ENCODE measurements at regions not wholly inside any gene's neighbourhood (a gene's known extent, or its start where the extent isn't known, plus 50 kb on each side); places are given as distances from the start of the nearest gene placed in this dataset.
"Not testable (repeated sequence)": the region's sequence is repeated elsewhere in the genome, so short reads cannot be mapped to it uniquely, and the experiment has no call there.

- Mint-ChIP-seq H3K9me3 (peaks cover 6% of the 10 kb centered on the region), H3K27me3 (peaks cover 10% of the 10 kb centered on the region), H3K4me1 (no peaks in the 10 kb centered on the region), H3K27ac (no peak overlapping the region), H3K36me3 (ENCODE audit: low read depth) (no peaks in the 10 kb centered on the region), H3K4me3 (no peak overlapping the region)
- ChIA-PET POLR2A (no interaction called here), CTCF (no interaction called here)
- no peak for DNase-seq
Measured at GRCh38 chr1:178039891-178040290, 54.0 kb upstream of the RASAL2 start.

- H3K4me3 Mint-ChIP-seq; H3K9me3 Mint-ChIP-seq; CTCF ChIA-PET; H3K4me1 Mint-ChIP-seq; DNase-seq; H3K27me3 Mint-ChIP-seq; POLR2A ChIA-PET; H3K27ac Mint-ChIP-seq; H3K36me3 Mint-ChIP-seq (ENCODE audit: low read depth): not testable (repeated sequence)
Measured at GRCh38 chr1:178043940-178044339, 50.0 kb upstream of the RASAL2 start.
